ENCODE measurements at regions not wholly inside any gene's neighbourhood (a gene's known extent, or its start where the extent isn't known, plus 50 kb on each side); places are given as distances from the start of the nearest gene placed in this dataset.

DNA sequence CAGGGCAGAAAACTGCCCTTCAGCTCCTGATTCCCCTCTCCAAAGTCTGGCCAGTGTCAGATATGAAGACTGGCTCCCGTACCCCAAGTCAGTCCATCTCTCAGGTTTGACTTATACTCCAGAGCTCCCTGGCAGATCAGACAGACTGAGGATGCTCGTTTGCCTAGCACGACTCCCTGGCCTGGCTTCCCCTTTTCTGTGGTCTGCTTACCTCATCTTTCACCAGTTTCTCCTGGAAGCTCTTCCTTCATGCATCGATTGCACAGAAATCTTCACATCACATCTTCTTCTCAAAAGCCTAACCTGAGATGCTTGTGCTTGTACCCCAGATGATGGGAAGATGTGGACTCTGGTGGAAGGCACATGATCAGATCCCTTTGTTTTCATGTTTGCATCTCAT, 387.9 kb upstream of the POU3F3 start:
- DNase-seq (ENCODE audit: extremely low spot score in 2 of 2), result no peak
- intact Hi-C loops (cut with DNase I), result no loop called here
- Histone ChIP-seq H3K36me3 (no peaks in the 10 kb centered on the region), H3K4me3 (no peak overlapping the region), H3K27ac (no peak overlapping the region), H3K9me3 (no peaks in the 10 kb centered on the region), H3K4me1 (no peaks in the 10 kb centered on the region), H3K27me3 (no peaks in the 10 kb centered on the region)
- no peak for TF ChIP-seq POLR2A (IDR thresholded peaks at IDR 0.05)
- TF ChIP-seq POLR2AphosphoS5 (IDR thresholded peaks at IDR 0.05; ENCODE audit: insufficient read depth in 1 of 2, low read depth in 1 of 2), result no peak
- TF ChIP-seq, protein P1, sequence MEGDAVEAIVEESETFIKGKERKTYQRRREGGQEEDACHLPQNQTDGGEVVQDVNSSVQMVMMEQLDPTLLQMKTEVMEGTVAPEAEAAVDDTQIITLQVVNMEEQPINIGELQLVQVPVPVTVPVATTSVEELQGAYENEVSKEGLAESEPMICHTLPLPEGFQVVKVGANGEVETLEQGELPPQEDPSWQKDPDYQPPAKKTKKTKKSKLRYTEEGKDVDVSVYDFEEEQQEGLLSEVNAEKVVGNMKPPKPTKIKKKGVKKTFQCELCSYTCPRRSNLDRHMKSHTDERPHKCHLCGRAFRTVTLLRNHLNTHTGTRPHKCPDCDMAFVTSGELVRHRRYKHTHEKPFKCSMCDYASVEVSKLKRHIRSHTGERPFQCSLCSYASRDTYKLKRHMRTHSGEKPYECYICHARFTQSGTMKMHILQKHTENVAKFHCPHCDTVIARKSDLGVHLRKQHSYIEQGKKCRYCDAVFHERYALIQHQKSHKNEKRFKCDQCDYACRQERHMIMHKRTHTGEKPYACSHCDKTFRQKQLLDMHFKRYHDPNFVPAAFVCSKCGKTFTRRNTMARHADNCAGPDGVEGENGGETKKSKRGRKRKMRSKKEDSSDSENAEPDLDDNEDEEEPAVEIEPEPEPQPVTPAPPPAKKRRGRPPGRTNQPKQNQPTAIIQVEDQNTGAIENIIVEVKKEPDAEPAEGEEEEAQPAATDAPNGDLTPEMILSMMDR (IDR thresholded peaks at IDR 0.05), result no peak

GRCh38 chr2:104468846-104469245, 385.1 kb upstream of the POU3F3 start:
- no peaks in the 10 kb centered on the region for H3K27me3 ChIP-seq
- DNase-seq (ENCODE audit: extremely low spot score in 2 of 2), result no peak
- H3K36me3 ChIP-seq, result no peaks in the 10 kb centered on the region
- H3K4me1 ChIP-seq, result no peaks in the 10 kb centered on the region
- no peak overlapping the region for H3K27ac ChIP-seq
- no peak for TF ChIP-seq POLR2A (IDR thresholded peaks at IDR 0.05)
- TF ChIP-seq, protein P1 (IDR thresholded peaks at IDR 0.05), result no peak
- TF ChIP-seq POLR2AphosphoS5 (IDR thresholded peaks at IDR 0.05; ENCODE audit: insufficient read depth in 1 of 2, low read depth in 1 of 2), result no peak
- H3K4me3 ChIP-seq, result no peak overlapping the region
- intact Hi-C loops (cut with DNase I), result no loop called here
- H3K9me3 ChIP-seq, result no peaks in the 10 kb centered on the region

DNA sequence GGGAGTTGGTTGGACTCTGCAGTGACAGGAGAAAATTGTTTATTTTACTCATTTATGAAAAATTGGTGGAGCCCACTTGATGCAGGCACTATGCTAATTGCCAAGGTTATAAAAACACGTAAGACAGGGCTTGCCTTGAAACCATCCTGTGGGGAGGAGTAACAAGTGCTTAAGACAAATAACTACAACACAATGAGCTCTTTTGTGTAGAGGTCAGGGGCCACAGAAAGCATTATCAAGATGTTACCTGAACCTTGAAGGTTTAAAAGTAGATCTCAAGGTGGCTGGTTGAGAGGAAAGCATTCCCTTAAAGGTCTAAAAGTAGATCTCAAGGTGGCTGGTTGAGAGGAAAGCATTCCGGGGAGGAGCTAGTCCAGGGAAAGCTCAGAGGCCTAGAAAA, 381.8 kb upstream of the POU3F3 start:
- no peaks in the 10 kb centered on the region for H3K36me3 ChIP-seq
- H3K27me3 ChIP-seq, result no peaks in the 10 kb centered on the region
- no peaks in the 10 kb centered on the region for H3K9me3 ChIP-seq
- TF ChIP-seq, protein P1 (IDR thresholded peaks at IDR 0.05), result no peak
- TF ChIP-seq POLR2A (IDR thresholded peaks at IDR 0.05) (no peak), POLR2AphosphoS5 (IDR thresholded peaks at IDR 0.05; ENCODE audit: insufficient read depth in 1 of 2, low read depth in 1 of 2) (no peak)
- no peak overlapping the region for H3K27ac ChIP-seq
- no peaks in the 10 kb centered on the region for H3K4me1 ChIP-seq
- DNase-seq (ENCODE audit: extremely low spot score in 2 of 2), result no peak
- H3K4me3 ChIP-seq, result no peak overlapping the region
- intact Hi-C loops (cut with DNase I), result no loop called here

- TF ChIP-seq, protein P1 (IDR thresholded peaks at IDR 0.05), result no peak
- TF ChIP-seq POLR2AphosphoS5 (IDR thresholded peaks at IDR 0.05; ENCODE audit: insufficient read depth in 1 of 2, low read depth in 1 of 2), result no peak
- no peak for TF ChIP-seq POLR2A (IDR thresholded peaks at IDR 0.05)
- Histone ChIP-seq H3K27me3 (no peaks in the 10 kb centered on the region), H3K4me3 (no peak overlapping the region), H3K9me3 (no peaks in the 10 kb centered on the region), H3K4me1 (no peaks in the 10 kb centered on the region), H3K36me3 (no peaks in the 10 kb centered on the region), H3K27ac (no peak overlapping the region)
- intact Hi-C loops (cut with DNase I), result no loop called here
- no peak for DNase-seq (ENCODE audit: extremely low spot score in 2 of 2)
Measured at GRCh38 chr2:104473546-104473945, 380.4 kb upstream of the POU3F3 start.

- Histone ChIP-seq H3K4me3 (no peak overlapping the region), H3K36me3 (no peaks in the 10 kb centered on the region), H3K27me3 (no peaks in the 10 kb centered on the region), H3K4me1 (no peaks in the 10 kb centered on the region), H3K9me3 (no peaks in the 10 kb centered on the region), H3K27ac (no peak overlapping the region)
- no peak for TF ChIP-seq POLR2A (IDR thresholded peaks at IDR 0.05)
- TF ChIP-seq, protein P1 (IDR thresholded peaks at IDR 0.05), result no peak
- no peak for TF ChIP-seq POLR2AphosphoS5 (IDR thresholded peaks at IDR 0.05; ENCODE audit: insufficient read depth in 1 of 2, low read depth in 1 of 2)
- intact Hi-C loops (cut with DNase I), result no loop called here
- no peak for DNase-seq (ENCODE audit: extremely low spot score in 2 of 2)
Measured at GRCh38 chr2:104474716-104475115, 379.2 kb upstream of the POU3F3 start.
